Epithelial cell of esophagus (primary cell): ENCODE measurements at regions not wholly inside any gene's neighbourhood (a gene's known extent, or its start where the extent isn't known, plus 50 kb on each side); places are given as distances from the start of the nearest gene placed in this dataset.

Experiments
- DNase-seq: peaks from one replicate; pipeline ENCODE4 v3.0.0; 2010; ENCODE audit warnings: low read depth
- H3K4me3 ChIP-seq: 2 replicates; pipeline ENCODE4 v1.5.1; 2011; ENCODE audit warnings: mild to moderate bottlenecking, low read length, control low read depth
- TF ChIP-seq, protein P1 (sequence below): IDR thresholded peaks from 2 replicates; pipeline ENCODE4 v1.5.1; 2011; ENCODE audit warnings: low read depth, mild to moderate bottlenecking, low read length, control low read depth, inconsistent platforms; ENCODE audit not compliant: insufficient read depth; ENCODE audit errors: missing control alignments

DNA sequence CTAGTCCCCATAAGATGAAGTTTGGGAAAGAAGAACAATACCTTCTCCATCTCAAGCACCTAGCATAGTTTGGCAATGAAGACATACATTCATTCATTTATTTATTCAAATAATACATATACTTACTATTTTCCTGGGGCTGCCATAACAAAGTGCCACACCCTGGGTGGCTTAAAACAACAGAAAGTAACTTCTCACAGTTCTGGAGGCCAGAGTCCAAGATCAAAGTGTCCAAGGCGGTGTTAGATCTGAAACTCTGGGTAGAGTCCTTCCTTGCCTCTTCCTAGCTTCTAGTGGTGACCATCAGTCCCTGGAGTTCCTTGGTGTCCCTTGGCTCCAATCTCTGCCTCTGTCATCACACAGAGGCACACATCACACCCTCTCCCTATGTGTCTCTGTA, 112.1 kb upstream of the IGSF21 start:
- no peak for DNase-seq
- TF ChIP-seq, protein P1, sequence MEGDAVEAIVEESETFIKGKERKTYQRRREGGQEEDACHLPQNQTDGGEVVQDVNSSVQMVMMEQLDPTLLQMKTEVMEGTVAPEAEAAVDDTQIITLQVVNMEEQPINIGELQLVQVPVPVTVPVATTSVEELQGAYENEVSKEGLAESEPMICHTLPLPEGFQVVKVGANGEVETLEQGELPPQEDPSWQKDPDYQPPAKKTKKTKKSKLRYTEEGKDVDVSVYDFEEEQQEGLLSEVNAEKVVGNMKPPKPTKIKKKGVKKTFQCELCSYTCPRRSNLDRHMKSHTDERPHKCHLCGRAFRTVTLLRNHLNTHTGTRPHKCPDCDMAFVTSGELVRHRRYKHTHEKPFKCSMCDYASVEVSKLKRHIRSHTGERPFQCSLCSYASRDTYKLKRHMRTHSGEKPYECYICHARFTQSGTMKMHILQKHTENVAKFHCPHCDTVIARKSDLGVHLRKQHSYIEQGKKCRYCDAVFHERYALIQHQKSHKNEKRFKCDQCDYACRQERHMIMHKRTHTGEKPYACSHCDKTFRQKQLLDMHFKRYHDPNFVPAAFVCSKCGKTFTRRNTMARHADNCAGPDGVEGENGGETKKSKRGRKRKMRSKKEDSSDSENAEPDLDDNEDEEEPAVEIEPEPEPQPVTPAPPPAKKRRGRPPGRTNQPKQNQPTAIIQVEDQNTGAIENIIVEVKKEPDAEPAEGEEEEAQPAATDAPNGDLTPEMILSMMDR: no peak
- H3K4me3 ChIP-seq: no peak overlapping the region

DNA sequence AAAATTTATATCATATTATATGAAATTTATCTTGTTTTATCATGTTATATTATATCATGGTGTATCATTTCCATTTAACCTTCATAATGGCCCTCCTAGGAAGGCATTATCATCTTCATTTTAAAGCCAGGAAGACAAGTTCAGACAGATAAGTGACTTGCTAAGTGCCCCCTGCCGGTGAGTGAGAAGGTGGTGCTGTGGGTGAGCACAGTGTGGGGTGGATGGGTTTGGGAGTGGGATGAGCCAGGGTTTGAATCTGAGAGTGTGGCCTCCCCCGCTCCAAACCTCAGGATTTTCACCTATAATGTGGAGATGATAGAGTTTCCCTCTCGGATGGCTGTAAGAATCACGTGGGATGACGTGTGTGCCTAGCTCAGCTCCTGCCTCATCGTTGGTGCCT, 108.7 kb upstream of the IGSF21 start:
- no peak overlapping the region for H3K4me3 ChIP-seq
- TF ChIP-seq, protein P1: no peak
- DNase-seq: no peak

GRCh38 chr1:17999884-18000283, 107.7 kb upstream of the IGSF21 start:
- TF ChIP-seq, protein P1: no peak
- H3K4me3 ChIP-seq: no peak overlapping the region
- no peak for DNase-seq

- H3K4me3 ChIP-seq: no peak overlapping the region
- TF ChIP-seq, protein P1: no peak
- no peak for DNase-seq
Measured at GRCh38 chr1:18001725-18002124, 105.9 kb upstream of the IGSF21 start.

DNA sequence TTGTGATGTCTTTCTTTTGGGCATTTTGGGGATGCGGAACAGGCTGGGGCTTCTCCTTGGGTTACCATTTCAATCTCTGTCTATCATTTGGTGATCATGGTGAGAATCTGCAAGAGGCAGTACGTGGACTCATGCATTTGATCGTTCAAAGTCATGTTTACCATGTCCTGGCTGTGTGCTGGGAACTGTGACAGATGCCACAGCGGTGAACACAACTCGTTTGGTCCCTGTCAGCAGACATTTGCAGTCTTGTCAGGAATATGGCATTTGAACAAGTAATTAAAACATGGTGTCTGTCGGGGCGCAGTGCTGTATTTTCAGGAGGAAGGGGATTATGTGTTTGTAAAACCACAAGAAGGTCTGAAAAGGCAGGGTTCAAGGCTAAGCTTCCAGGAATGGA, 103.3 kb upstream of the IGSF21 start:
- TF ChIP-seq, protein P1: no peak
- no peak for DNase-seq
- H3K4me3 ChIP-seq: no peak overlapping the region

- TF ChIP-seq, protein P1: no peak
- H3K4me3 ChIP-seq: no peak overlapping the region
- no peak for DNase-seq
Measured at GRCh38 chr1:18005238-18005637, 102.4 kb upstream of the IGSF21 start.

DNA sequence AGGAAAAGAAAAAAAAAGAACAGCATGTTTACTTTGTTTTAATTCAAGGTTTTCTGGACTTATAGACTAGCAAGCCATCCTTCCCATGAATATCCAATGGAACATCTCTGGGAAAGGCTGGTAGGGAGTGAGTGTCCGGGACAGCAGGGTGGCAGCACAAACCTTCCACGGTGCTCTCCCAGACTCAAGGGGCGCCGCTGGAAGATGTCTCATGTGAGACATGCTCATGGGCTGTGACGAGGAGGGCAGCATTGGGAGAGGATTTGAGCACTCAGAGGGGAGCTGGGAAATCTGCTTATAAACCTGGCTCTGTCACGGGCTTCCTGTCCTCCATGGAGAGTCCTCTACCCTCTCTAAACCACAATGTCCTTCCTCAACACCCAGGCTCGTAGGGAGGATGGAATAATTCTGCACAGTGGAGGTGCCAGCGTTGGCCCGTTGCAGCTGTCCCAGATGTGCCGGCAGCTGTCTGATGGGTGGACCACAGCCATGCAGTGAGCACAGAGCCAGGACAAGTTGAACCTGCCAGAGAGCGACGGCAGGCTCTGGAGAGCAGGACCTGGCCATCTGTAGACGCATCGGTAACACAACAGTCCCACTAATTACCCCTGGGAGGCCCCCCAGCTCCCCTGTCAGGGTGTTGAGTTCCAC, 100.1 kb upstream of the IGSF21 start:
- DNase-seq: no peak
- H3K4me3 ChIP-seq: no peak overlapping the region
- TF ChIP-seq, protein P1: no peak
